ENCODE measurements at regions not wholly inside any gene's neighbourhood (a gene's known extent, or its start where the extent isn't known, plus 50 kb on each side); places are given as distances from the start of the nearest gene placed in this dataset.
"Not testable (repeated sequence)": the region's sequence is repeated elsewhere in the genome, so short reads cannot be mapped to it uniquely, and the experiment has no call there.

- no peak for DNase-seq (ENCODE audit: low spot score)
Observed at GRCh38 chr10:10726101-10726500, 291.6 kb upstream of the CELF2 start.

GRCh38 chr10:10727411-10727810 is 290.3 kb upstream of the CELF2 start:
- ATAC-seq; DNase-seq (ENCODE audit: low spot score): not testable (repeated sequence)

More at GRCh38 chr10:10726101-10726500, 291.6 kb upstream of the CELF2 start:
- ATAC-seq, result no peak

GRCh38 chr10:10727812-10728211 is 289.9 kb upstream of the CELF2 start:
- ATAC-seq, result no peak
- no peak for DNase-seq (ENCODE audit: low spot score)

- no peak for DNase-seq (ENCODE audit: low spot score)
- ATAC-seq, result no peak
Observed at GRCh38 chr10:10730471-10731043, 287.1 kb upstream of the CELF2 start.

GRCh38 chr10:10731366-10731765 is 286.3 kb upstream of the CELF2 start:
- DNase-seq (ENCODE audit: low spot score) (no peak), ATAC-seq (no peak)

- no peak for ATAC-seq
- DNase-seq (ENCODE audit: low spot score), result no peak
Observed at GRCh38 chr10:10734356-10735064, 283.2 kb upstream of the CELF2 start.

- ATAC-seq (no peak), DNase-seq (ENCODE audit: low spot score) (no peak)
Observed at GRCh38 chr10:10745291-10745690, 272.4 kb upstream of the CELF2 start.

GRCh38 chr10:10755490-10755889 is 262.2 kb upstream of the CELF2 start:
- DNase-seq (ENCODE audit: low spot score) (no peak), ATAC-seq (no peak)

GRCh38 chr10:10758306-10758705 is 259.4 kb upstream of the CELF2 start:
- ATAC-seq, result no peak
- no peak for DNase-seq (ENCODE audit: low spot score)

- DNase-seq (ENCODE audit: low spot score); ATAC-seq: not testable (repeated sequence)
Observed at GRCh38 chr10:10759806-10760205, 257.9 kb upstream of the CELF2 start.

GRCh38 chr10:10765017-10765416 is 252.7 kb upstream of the CELF2 start:
- DNase-seq (ENCODE audit: low spot score) (no peak), ATAC-seq (no peak)

GRCh38 chr10:10772411-10772810 is 245.3 kb upstream of the CELF2 start:
- ATAC-seq (no peak), DNase-seq (ENCODE audit: low spot score) (no peak)

- ATAC-seq (no peak), DNase-seq (ENCODE audit: low spot score) (no peak)
Observed at GRCh38 chr10:10772874-10773508, 244.7 kb upstream of the CELF2 start.

- ATAC-seq (no peak), DNase-seq (ENCODE audit: low spot score) (no peak)
Observed at GRCh38 chr10:10774416-10774815, 243.3 kb upstream of the CELF2 start.

- DNase-seq (ENCODE audit: low spot score), result no peak
- ATAC-seq, result no peak
Observed at GRCh38 chr10:10776363-10776762, 241.3 kb upstream of the CELF2 start.

GRCh38 chr10:10777279-10777678 is 240.4 kb upstream of the CELF2 start:
- DNase-seq (ENCODE audit: low spot score) (no peak), ATAC-seq (no peak)

- DNase-seq (ENCODE audit: low spot score), result no peak
- no peak for ATAC-seq
Observed at GRCh38 chr10:10777723-10778122, 239.9 kb upstream of the CELF2 start.

- ATAC-seq (no peak), DNase-seq (ENCODE audit: low spot score) (no peak)
Observed at GRCh38 chr10:10778959-10779358, 238.7 kb upstream of the CELF2 start.

- no peak for ATAC-seq
- DNase-seq (ENCODE audit: low spot score), result no peak
Observed at GRCh38 chr10:10779511-10779910, 238.2 kb upstream of the CELF2 start.

GRCh38 chr10:10780746-10781145 is 236.9 kb upstream of the CELF2 start:
- no peak for ATAC-seq
- DNase-seq (ENCODE audit: low spot score), result no peak

- no peak for ATAC-seq
- DNase-seq (ENCODE audit: low spot score), result no peak
Observed at GRCh38 chr10:10782603-10783002, 235.1 kb upstream of the CELF2 start.

GRCh38 chr10:10785627-10786026 is 232.0 kb upstream of the CELF2 start:
- no peak for ATAC-seq
- DNase-seq (ENCODE audit: low spot score), result no peak

Data from left lobe of liver (tissue), 2 donors.